ENCODE measurements at regions not wholly inside any gene's neighbourhood (a gene's known extent, or its start where the extent isn't known, plus 50 kb on each side); places are given as distances from the start of the nearest gene placed in this dataset.

GRCh38 chr22:47594836-47595521 is 832.5 kb downstream of the TBC1D22A start:
- POLR2A ChIA-PET: no interaction called here
- H2AFZ ChIP-seq (ENCODE audit: insufficient read depth, low read depth, low read length, poor library complexity, severe bottlenecking): no peak overlapping the region
- no peaks in the 10 kb centered on the region for H3K27me3 Mint-ChIP-seq

GRCh38 chr22:47593911-47594311 is 831.5 kb downstream of the TBC1D22A start:
- no peaks in the 10 kb centered on the region for H4K20me1 ChIP-seq (ENCODE audit: control insufficient read depth, insufficient read depth, low read length, poor library complexity, severe bottlenecking)
- no peaks in the 10 kb centered on the region for H3K4me1 ChIP-seq (ENCODE audit: control insufficient read depth in 2 of 2, insufficient read depth in 2 of 2, low read length in 2 of 2)
- no peak for ATAC-seq (ENCODE audit: low read depth)
- H2AFZ ChIP-seq (ENCODE audit: insufficient read depth, low read depth, low read length, poor library complexity, severe bottlenecking): no peak overlapping the region
- TF ChIP-seq CTCF (IDR thresholded peaks at IDR 0.05): no peak
- no peak for TF ChIP-seq EZH2 (IDR thresholded peaks at IDR 0.05; ENCODE audit: borderline replicate concordance, insufficient read depth, low read depth, low read length, poor library complexity, severe bottlenecking)
- Mint-ChIP-seq H3K27me3 (peaks cover 5% of the 10 kb centered on the region), H3K9me3 (ENCODE audit: insufficient read depth) (no peaks in the 10 kb centered on the region), H3K4me1 (no peaks in the 10 kb centered on the region), H3K27ac (no peak overlapping the region), H3K4me3 (no peak overlapping the region)
- H3K4me3 ChIP-seq (ENCODE audit: control extremely low read depth in 1 of 5, extremely low read depth in 1 of 5, insufficient read depth in 1 of 5, low read depth in 2 of 5, low read length in 4 of 5): no peak overlapping the region
- H3K79me2 ChIP-seq (ENCODE audit: control insufficient read depth, insufficient read depth, low read length): no peaks in the 10 kb centered on the region
- peaks cover 0 to 14% (median 0%) of the 10 kb centered on the region in 3 donors for H3K9me3 ChIP-seq (ENCODE audit: control extremely low read depth in 1 of 3, control insufficient read depth in 2 of 3, insufficient read depth in 1 of 3, low read length in 2 of 3)
- no peaks in the 10 kb centered on the region for H3K36me3 ChIP-seq (replicated peaks in 1 of 2; ENCODE audit: control extremely low read depth in 1 of 2, control insufficient read depth in 1 of 2, extremely low read depth in 1 of 2, insufficient read depth in 2 of 2, low read length in 1 of 2)
- H3K27me3 ChIP-seq (replicated peaks in 1 of 4; ENCODE audit: control extremely low read depth in 1 of 4, control insufficient read depth in 3 of 4, insufficient read depth in 4 of 4, low read length in 3 of 4): no peaks in the 10 kb centered on the region
- no peak overlapping the region for H3K27ac ChIP-seq (ENCODE audit: low read length in 2 of 2)
- H3K9ac ChIP-seq (ENCODE audit: low read length): no peak overlapping the region
- ChIA-PET POLR2A (no interaction called here), CTCF (no interaction called here)
- WGBS (ENCODE audit: insufficient coverage): 91% methylated on average over 15 of the region's 15 CpGs
- intact Hi-C loops (cut with micrococcal nuclease): no loop called here
- no peak overlapping the region for H3K4me2 ChIP-seq (replicated peaks; ENCODE audit: low read depth, low read length, poor library complexity, severe bottlenecking)
- DNase-seq: no peak

More at GRCh38 chr22:47594836-47595521, 832.5 kb downstream of the TBC1D22A start:
- no peak overlapping the region for H3K4me3 ChIP-seq (ENCODE audit: control extremely low read depth in 1 of 5, extremely low read depth in 1 of 5, insufficient read depth in 1 of 5, low read depth in 2 of 5, low read length in 4 of 5)
- H3K4me1 ChIP-seq (ENCODE audit: control insufficient read depth in 2 of 2, insufficient read depth in 2 of 2, low read length in 2 of 2): no peaks in the 10 kb centered on the region
- no peak overlapping the region for H3K27ac ChIP-seq (ENCODE audit: low read length in 2 of 2)
- no peaks in the 10 kb centered on the region for H3K79me2 ChIP-seq (ENCODE audit: control insufficient read depth, insufficient read depth, low read length)
- WGBS (ENCODE audit: insufficient coverage): 86% methylated on average over 5 of the region's 6 CpGs
- H3K9me3 ChIP-seq (ENCODE audit: control extremely low read depth in 1 of 3, control insufficient read depth in 2 of 3, insufficient read depth in 1 of 3, low read length in 2 of 3): peaks cover 0 to 11% (median 0%) of the 10 kb centered on the region in 3 donors
- CTCF ChIA-PET: no interaction called here
- no peaks in the 10 kb centered on the region for H3K27me3 ChIP-seq (replicated peaks in 1 of 4; ENCODE audit: control extremely low read depth in 1 of 4, control insufficient read depth in 3 of 4, insufficient read depth in 4 of 4, low read length in 3 of 4)
- H3K4me3 Mint-ChIP-seq: no peak overlapping the region
- DNase-seq (no peak), ATAC-seq (ENCODE audit: low read depth) (no peak)
- H4K20me1 ChIP-seq (ENCODE audit: control insufficient read depth, insufficient read depth, low read length, poor library complexity, severe bottlenecking): no peaks in the 10 kb centered on the region
- H3K9me3 Mint-ChIP-seq (ENCODE audit: insufficient read depth): no peaks in the 10 kb centered on the region
- no peaks in the 10 kb centered on the region for H3K36me3 ChIP-seq (replicated peaks in 1 of 2; ENCODE audit: control extremely low read depth in 1 of 2, control insufficient read depth in 1 of 2, extremely low read depth in 1 of 2, insufficient read depth in 2 of 2, low read length in 1 of 2)
- no peaks in the 10 kb centered on the region for H3K4me1 Mint-ChIP-seq
- no peak overlapping the region for H3K4me2 ChIP-seq (replicated peaks; ENCODE audit: low read depth, low read length, poor library complexity, severe bottlenecking)
- no peak overlapping the region for H3K9ac ChIP-seq (ENCODE audit: low read length)
- TF ChIP-seq EZH2 (IDR thresholded peaks at IDR 0.05; ENCODE audit: borderline replicate concordance, insufficient read depth, low read depth, low read length, poor library complexity, severe bottlenecking): no peak
- intact Hi-C loops (cut with micrococcal nuclease): no loop called here
- no peak overlapping the region for H3K27ac Mint-ChIP-seq
